Prostate gland (tissue), 2 donors: ENCODE measurements at regions not wholly inside any gene's neighbourhood (a gene's known extent, or its start where the extent isn't known, plus 50 kb on each side); places are given as distances from the start of the nearest gene placed in this dataset.

Experiments used
- POLR2A ChIP-seq: fragments of 450-650 bp; IDR thresholded peaks from one replicate; pipeline ENCODE4 v1.6.1; 2016; ENCODE audit warnings: antibody characterized with exemption, mild to moderate bottlenecking
- TF ChIP-seq, protein P1 (sequence below), 4 experiments: fragments of 200-600 bp in 2 of 4; fragments of 450-650 bp in 2 of 4; sonication (generic) in 2 of 4; IDR thresholded peaks; 1 replicate in 3 of 4; 2 replicates in 1 of 4; pipeline ENCODE4 v1.5.1; 2016 to 2019; ENCODE audit warnings: antibody characterized with exemption in 4 of 4, mild to moderate bottlenecking in 2 of 4, moderate library complexity in 2 of 4

DNA sequence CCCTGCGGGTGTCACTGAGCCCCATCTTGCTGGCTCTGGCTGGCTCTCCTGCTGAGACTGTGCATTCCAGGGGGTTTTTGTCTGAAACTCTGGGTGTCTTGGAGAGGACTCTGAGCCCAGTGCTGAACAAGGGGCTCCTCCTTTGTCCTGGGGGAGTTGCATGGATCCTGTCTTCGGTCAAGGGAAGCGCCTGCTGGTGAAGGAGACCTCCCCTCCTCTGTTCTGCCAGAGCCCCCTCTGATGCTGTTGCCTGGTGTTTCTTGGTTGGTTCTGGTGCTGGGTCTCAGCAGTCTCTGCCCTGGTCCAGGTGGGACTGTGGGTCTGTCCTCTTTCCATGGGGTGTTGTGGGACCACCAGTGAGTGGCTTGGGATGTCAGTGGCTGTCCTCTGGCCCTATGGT, 380.9 kb downstream of the TMEM121 start:
- TF ChIP-seq, protein P1, sequence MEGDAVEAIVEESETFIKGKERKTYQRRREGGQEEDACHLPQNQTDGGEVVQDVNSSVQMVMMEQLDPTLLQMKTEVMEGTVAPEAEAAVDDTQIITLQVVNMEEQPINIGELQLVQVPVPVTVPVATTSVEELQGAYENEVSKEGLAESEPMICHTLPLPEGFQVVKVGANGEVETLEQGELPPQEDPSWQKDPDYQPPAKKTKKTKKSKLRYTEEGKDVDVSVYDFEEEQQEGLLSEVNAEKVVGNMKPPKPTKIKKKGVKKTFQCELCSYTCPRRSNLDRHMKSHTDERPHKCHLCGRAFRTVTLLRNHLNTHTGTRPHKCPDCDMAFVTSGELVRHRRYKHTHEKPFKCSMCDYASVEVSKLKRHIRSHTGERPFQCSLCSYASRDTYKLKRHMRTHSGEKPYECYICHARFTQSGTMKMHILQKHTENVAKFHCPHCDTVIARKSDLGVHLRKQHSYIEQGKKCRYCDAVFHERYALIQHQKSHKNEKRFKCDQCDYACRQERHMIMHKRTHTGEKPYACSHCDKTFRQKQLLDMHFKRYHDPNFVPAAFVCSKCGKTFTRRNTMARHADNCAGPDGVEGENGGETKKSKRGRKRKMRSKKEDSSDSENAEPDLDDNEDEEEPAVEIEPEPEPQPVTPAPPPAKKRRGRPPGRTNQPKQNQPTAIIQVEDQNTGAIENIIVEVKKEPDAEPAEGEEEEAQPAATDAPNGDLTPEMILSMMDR (IDR thresholded peaks at IDR 0.05) = no peak
- TF ChIP-seq POLR2A = no peak
